Epithelial cell of prostate (primary cell): ENCODE measurements at regions not wholly inside any gene's neighbourhood (a gene's known extent, or its start where the extent isn't known, plus 50 kb on each side); places are given as distances from the start of the nearest gene placed in this dataset.

ENCODE experiments used
- DNase-seq: peaks from one replicate; pipeline ENCODE4 v3.0.0-alpha.2; 2011; ENCODE audit warnings: low read depth, low spot score
- H3K27ac ChIP-seq: fragments of 450-650 bp; 2 replicates; pipeline ENCODE4 v1.5.1; 2017; ENCODE audit warnings: mild to moderate bottlenecking

- DNase-seq, result no peak
- no peak overlapping the region for H3K27ac ChIP-seq
These were observed 306.9 kb downstream of the ZPLD1 start for GRCh38 chr3:102741694-102742093.

DNA sequence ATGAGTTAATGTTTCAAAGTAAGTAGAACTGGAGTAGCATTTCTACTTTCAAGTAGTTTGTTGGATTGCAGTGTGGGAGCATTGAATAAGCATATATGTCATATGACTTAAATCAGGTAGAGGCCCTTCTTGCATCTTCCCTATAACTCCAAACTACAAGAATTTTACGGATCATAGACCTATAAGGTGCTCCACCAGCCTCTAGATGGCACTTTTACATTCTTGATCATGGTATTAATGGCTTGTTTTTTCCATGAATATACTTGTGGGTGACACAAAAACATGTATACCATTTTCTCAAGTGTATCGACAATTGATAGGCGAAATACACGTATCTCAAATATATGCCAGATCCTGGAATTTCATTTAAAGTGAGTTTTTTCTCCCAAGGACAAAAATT lies 311.1 kb downstream of the ZPLD1 start:
- H3K27ac ChIP-seq, result no peak overlapping the region
- DNase-seq, result no peak

- no peak for DNase-seq
- H3K27ac ChIP-seq, result no peak overlapping the region
These were observed 312.8 kb downstream of the ZPLD1 start for GRCh38 chr3:102747611-102748010.

DNA sequence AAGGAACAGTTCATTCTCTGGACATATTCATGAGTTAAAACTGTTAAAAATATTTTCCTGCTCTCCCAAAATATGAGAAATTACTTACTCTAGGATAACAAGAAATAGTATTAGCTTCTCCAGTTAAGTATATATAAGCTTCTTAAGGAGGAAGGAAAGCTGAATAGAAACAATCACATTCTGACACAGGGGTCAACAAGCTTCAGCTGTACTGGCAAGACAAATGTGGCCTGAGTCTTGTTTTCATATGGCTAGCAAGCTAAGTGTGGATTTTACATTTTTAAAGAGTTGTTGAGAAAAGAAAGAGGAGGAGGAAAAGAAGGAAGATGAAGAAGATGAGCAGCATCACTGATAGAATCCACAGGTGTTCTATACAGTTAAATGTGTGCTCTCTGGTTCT lies 313.8 kb downstream of the ZPLD1 start:
- no peak overlapping the region for H3K27ac ChIP-seq
- no peak for DNase-seq

DNA sequence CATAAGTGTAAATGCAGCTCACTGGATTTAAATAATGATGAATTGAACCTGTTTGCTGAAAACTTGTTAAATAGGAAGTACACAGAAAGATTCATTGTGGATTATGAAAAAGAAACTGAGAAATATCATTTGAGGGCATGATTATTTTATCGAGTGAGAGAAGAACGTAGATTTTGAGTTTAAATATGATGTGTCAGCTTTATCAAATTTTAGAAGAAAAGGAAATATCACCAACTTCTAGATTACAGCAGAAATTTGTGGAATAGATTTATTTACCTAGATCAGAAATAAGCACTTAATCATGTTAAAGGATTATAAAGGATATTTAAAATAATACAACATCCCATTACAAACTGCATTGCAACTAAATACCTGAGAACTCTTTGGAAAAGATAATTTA lies 315.5 kb downstream of the ZPLD1 start:
- H3K27ac ChIP-seq, result no peak overlapping the region
- DNase-seq, result no peak

- no peak for DNase-seq
- H3K27ac ChIP-seq, result no peak overlapping the region
These were observed 319.1 kb downstream of the ZPLD1 start for GRCh38 chr3:102753901-102754300.

GRCh38 chr3:102756706-102757105 lies 321.9 kb downstream of the ZPLD1 start:
- DNase-seq, result no peak
- H3K27ac ChIP-seq, result no peak overlapping the region

DNA sequence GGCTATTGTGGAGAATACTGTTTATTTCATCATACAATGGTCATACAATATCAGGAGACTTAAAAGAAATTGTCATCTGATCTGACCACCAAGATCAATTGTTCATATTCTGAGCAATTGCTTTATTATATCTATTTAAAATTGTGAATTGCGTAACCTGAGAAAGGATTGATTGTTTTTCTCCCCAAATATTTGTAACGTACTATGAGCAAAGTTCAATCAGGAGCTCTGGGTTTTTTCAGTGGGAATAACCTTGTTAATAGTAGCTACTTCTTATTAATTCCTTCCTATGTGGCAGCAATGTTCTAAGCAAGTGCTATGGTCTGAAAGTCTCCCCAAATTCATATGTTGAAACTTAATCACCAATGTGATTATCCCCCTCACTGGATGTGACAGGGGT lies 323.1 kb downstream of the ZPLD1 start:
- H3K27ac ChIP-seq, result no peak overlapping the region
- DNase-seq, result no peak

- DNase-seq, result no peak
- no peak overlapping the region for H3K27ac ChIP-seq
These were observed 327.0 kb downstream of the ZPLD1 start for GRCh38 chr3:102761766-102762165.

- H3K27ac ChIP-seq, result no peak overlapping the region
- no peak for DNase-seq
These were observed 356.0 kb downstream of the ZPLD1 start for GRCh38 chr3:102790747-102791325.

- DNase-seq, result no peak
These were observed 357.1 kb downstream of the ZPLD1 start for GRCh38 chr3:102791641-102792589.

DNA sequence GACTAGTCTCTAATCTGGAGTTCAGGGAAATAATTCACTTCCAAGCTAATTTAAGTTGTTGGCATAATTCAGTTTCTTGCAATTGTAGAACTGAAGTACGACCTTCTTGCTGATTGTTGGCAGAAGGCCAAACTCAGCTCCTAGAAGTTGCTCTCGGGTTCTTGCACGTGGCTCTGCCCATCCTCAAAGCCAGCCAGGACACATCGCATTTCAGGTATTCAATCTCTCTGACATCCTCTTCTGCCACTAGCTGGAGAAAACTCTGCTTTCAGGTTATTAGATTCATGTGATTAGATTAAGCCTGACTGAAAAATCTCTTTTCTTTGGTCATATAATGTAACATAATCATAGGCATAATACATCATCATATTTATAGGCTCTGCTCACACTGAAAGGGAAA lies 362.0 kb downstream of the ZPLD1 start:
- H3K27ac ChIP-seq, result no peak overlapping the region
- no peak for DNase-seq

More at GRCh38 chr3:102791641-102792589, 357.1 kb downstream of the ZPLD1 start:
- no peak overlapping the region for H3K27ac ChIP-seq

DNA sequence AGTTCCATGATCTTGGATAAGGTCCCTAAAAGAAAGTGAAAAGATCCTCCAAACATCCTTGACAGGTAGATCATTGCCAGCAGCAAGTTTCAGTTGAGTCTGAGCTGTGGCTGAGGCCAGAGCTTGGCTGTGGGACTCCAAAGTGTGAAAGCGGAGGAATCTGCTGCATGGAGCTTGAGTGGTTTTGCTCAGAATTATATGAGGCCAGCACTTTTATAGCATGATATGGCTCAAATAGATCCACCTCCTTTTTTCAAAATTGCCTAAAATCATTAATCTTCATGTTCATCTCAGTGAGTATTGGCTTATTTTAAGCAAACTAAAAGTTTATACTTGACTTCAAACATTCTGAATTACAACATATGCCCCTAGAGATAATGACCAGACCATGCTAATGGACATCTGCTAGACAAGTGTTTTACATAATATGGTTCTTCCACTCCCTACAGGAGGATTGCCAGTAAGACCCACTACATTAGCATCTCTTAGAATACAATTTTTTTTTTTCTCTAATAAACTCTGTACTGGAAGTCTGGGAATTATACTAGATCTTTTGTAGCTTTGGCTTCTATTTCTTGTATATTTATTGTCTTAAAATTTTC lies 368.1 kb downstream of the ZPLD1 start:
- H3K27ac ChIP-seq, result no peak overlapping the region

GRCh38 chr3:102810937-102811336 lies 376.1 kb downstream of the ZPLD1 start:
- DNase-seq, result no peak
- H3K27ac ChIP-seq, result no peak overlapping the region

More for the DNA sequence above, 368.1 kb downstream of the ZPLD1 start:
- no peak for DNase-seq

- H3K27ac ChIP-seq, result no peak overlapping the region
- DNase-seq, result no peak
These were observed 391.8 kb downstream of the ZPLD1 start for GRCh38 chr3:102826636-102827035.

GRCh38 chr3:102827386-102827785 lies 392.6 kb downstream of the ZPLD1 start:
- no peak for DNase-seq
- H3K27ac ChIP-seq, result no peak overlapping the region

DNA sequence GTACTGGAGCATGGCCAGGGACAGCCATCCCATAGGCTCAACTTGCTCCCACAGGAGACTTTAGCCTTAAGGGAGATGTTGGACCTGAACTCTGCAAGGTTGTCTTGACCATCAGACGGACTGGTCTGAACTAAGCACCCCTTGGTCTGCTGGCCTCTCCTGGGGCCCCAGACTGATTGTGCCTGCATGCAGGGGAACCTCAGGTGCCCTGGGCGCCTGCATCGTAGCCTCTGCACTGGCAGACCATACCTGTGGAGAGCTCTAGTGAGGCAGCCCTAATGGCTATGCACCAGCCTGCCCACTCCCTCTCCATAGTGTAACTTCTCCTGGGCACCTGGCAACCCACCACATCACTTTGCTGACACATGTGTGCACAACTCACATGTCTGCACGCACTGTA lies 395.6 kb downstream of the ZPLD1 start:
- DNase-seq, result no peak
- H3K27ac ChIP-seq, result no peak overlapping the region

- no peak overlapping the region for H3K27ac ChIP-seq
- no peak for DNase-seq
These were observed 407.1 kb downstream of the ZPLD1 start for GRCh38 chr3:102841866-102842265.

- no peak for DNase-seq
- H3K27ac ChIP-seq, result no peak overlapping the region
These were observed 432.0 kb downstream of the ZPLD1 start for GRCh38 chr3:102866845-102867244.

- no peak for DNase-seq
- H3K27ac ChIP-seq, result no peak overlapping the region
These were observed 448.7 kb downstream of the ZPLD1 start for GRCh38 chr3:102883515-102883914.

DNA sequence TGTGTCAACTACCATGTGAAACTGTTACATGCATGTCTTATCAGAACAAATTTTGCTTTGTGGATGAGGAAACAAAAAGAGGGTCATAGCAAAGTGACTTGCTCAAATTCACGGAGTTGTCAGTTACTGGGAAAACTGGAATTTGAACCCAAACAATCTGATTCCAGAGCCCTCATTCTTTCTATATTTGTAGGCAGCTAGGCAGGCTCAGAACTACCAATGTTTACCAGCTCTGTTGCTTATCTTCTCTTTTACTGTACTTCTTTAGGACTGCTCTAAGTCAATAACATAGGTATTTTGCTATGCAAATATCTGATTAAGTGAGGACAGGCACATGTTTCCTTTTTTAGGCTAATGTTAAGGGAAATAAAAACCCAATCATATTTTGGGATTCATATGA lies 450.5 kb downstream of the ZPLD1 start:
- no peak overlapping the region for H3K27ac ChIP-seq
- DNase-seq, result no peak
